Neural progenitor cell (in vitro differentiated cells): ENCODE measurements at regions not wholly inside any gene's neighbourhood (a gene's known extent, or its start where the extent isn't known, plus 50 kb on each side); places are given as distances from the start of the nearest gene placed in this dataset.

ENCODE experiments used
- CTCF ChIP-seq: fragments of 200-600 bp; sonication (generic); IDR thresholded peaks from 2 replicates; pipeline ENCODE4 v1.5.1; 2017; ENCODE audit warnings: antibody characterized with exemption, mild to moderate bottlenecking
- EZH2 ChIP-seq: fragments of 200-600 bp; sonication (generic); IDR thresholded peaks from 2 replicates; pipeline ENCODE4 v1.6.1; 2017; ENCODE audit warnings: antibody characterized with exemption, mild to moderate bottlenecking, moderate library complexity
- EZH2phosphoT487 ChIP-seq: fragments of 200-600 bp; sonication (generic); IDR thresholded peaks from 2 replicates; pipeline ENCODE4 v1.6.1; 2017; ENCODE audit warnings: antibody characterized with exemption

- TF ChIP-seq EZH2, result no peak
- TF ChIP-seq CTCF, result no peak
- no peak for TF ChIP-seq EZH2phosphoT487
These were observed 148.1 kb downstream of the NHLRC3 start for GRCh38 chr13:39186205-39186875.
